ENCODE measurements at regions not wholly inside any gene's neighbourhood (a gene's known extent, or its start where the extent isn't known, plus 50 kb on each side); places are given as distances from the start of the nearest gene placed in this dataset.

GRCh38 chr7:22657479-22657878 is 69.5 kb upstream of the IL6 start:
- DNase-seq (ENCODE audit: low read depth in 2 of 2): no peak

DNA sequence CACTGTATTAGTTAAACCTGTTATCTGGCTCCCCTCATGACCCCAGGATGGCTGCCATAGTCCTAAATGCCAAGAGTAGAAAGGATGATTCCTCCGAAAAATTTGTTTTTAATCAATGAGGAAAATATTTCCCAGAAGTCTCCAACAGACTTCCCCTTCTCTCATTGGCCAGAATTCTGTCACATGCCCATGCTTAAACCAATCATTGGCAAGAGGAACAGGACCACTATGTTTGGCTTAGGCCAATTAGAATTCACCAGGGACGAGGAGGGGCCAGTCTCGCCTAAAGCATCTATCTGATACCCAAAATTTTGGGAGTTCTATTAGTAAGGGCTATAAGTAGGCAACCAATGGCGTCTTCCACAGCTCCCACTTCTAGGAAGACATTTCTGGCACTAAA is 71.2 kb upstream of the IL6 start:
- no peak for DNase-seq (ENCODE audit: low read depth in 2 of 2)

DNA sequence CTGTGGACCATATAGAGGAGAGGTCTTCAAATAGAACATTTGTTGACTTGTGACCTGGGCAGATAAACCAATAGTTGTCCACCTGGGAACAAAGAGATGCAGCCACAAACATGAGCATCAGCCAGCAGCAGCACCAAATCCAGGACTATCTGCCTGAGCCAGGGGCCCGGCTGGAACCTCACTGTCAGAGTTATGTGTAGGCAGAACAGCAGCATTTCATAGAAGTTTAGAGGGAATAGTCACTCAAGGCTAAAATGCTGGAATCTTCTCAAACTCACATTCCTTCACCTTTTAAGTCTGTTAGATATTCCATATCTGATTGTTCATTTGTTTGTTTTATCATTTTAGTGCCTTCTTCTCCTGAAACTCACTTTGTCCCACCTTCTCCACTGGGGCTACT is 72.2 kb upstream of the IL6 start:
- DNase-seq (ENCODE audit: low read depth in 2 of 2): no peak

GRCh38 chr7:22653951-22654350 is 73.0 kb upstream of the IL6 start:
- DNase-seq (ENCODE audit: low read depth in 2 of 2): no peak

- no peak for DNase-seq (ENCODE audit: low read depth in 2 of 2)
Measured at GRCh38 chr7:22651534-22652243, 75.3 kb upstream of the IL6 start.

DNA sequence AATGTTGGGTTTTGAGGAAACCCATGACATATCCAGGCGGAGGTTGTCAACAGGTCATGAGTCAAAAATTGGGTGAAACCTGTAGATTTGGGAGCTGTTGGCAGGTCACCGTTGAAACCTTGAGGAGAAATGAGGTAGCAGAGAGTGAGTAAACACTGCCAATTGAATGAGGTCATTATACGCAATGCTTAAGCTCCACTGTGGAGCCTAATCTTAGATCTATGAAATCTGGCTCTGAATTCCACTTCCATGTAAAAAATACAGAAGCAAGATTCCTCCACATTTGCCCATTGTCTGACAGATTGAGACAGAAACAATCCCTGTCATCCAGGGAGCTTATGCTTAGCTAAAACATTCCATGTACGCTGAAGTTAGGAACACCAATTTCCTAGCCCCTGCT is 76.0 kb upstream of the IL6 start:
- no peak for DNase-seq (ENCODE audit: low read depth in 2 of 2)

GRCh38 chr7:22649686-22650085 is 77.3 kb upstream of the IL6 start:
- DNase-seq (ENCODE audit: low read depth in 2 of 2): no peak

- DNase-seq (ENCODE audit: low read depth in 2 of 2): no peak
Measured at GRCh38 chr7:22647451-22648257, 79.3 kb upstream of the IL6 start.

DNA sequence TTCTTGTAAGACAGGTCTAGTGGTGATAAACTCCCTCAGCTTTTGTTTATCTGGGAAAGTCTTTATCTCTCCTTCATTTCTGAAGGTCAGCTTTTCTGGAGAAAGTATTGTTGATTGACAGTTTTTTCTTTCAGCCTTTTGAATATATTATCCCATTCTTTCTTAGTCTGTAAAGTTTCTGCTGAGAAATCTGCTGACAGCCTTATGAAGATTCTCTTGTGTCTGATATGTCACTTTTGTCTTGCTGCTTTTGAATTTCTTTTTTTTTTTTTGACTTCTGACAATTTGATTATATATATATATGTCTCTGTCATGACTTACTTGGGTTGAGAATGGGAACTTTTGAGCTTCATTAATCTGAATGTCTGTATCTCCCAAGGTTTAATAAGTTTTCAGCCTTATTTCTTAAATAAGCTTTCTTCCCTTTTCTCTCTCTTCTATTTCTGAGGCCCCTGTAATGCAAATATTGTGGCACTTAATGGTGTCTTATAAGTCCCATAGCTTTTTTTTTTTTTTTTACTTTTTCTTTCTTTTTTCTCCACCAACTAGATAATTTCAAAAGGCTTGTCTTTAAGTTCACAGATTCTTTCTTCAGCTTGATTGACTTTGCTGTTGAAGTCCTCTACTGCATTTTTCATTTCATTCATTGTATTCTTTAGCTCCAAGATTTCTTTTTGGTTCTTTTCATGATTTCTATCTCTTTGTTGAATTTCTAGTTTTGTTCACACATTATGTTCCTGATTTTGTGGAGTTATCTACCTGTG is 81.4 kb upstream of the IL6 start:
- DNase-seq (ENCODE audit: low read depth in 2 of 2): no peak

GRCh38 chr7:22642454-22642853 is 84.5 kb upstream of the IL6 start:
- no peak for DNase-seq (ENCODE audit: low read depth in 2 of 2)

GRCh38 chr7:22640269-22640668 is 86.7 kb upstream of the IL6 start:
- DNase-seq (ENCODE audit: low read depth in 2 of 2): no peak

DNA sequence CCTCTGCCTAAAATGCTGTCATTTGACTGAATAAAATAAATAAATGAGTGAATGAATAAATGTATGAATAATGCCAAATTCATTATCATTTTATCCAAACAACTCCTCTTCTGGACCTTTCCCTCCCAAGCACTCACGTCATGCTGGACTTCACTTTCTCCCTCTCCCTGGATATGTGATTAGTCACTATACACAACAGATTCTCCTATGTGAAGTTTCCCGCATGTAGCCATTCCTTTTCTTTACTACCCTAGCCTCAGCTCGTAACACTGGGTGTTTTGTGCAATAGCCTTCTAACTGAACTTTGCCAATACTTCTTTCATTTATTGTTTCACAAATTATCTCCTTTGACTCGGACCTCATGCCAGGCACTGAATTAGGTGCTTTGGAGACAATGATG is 87.6 kb upstream of the IL6 start:
- DNase-seq (ENCODE audit: low read depth in 2 of 2): no peak

GRCh38 chr7:22635349-22635748 is 91.7 kb upstream of the IL6 start:
- DNase-seq (ENCODE audit: low read depth in 2 of 2): no peak

DNA sequence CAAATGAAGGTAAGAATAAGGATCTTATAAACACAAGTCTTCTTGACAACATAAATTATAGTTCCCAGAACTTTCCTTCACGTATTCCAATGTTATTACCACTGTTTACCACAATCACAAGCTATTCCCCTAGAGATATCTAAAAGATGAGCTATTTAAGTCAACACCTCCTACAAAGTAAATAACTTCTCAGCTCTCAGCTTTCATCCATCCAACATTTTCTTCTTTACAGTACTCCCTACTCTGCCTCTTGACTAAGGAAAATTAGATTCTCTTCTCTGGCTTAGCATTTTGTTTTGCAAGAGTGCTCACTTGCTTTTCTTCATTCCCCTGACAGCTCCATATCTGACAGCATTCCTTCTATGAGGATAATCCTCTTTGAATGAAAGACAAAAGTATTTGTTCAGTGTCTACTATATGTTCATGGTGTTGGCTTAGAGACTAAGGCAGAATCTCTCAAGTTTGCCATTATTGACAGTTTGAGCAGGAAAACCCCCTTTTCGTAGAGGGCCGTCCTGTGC is 93.0 kb upstream of the IL6 start:
- DNase-seq (ENCODE audit: low read depth in 2 of 2): no peak

- no peak for DNase-seq (ENCODE audit: low read depth in 2 of 2)
Measured at GRCh38 chr7:22633286-22633953, 93.6 kb upstream of the IL6 start.

- DNase-seq (ENCODE audit: low read depth in 2 of 2): no peak
Measured at GRCh38 chr7:22632674-22633073, 94.3 kb upstream of the IL6 start.

GRCh38 chr7:22631730-22632129 is 95.3 kb upstream of the IL6 start:
- no peak for DNase-seq (ENCODE audit: low read depth in 2 of 2)

GRCh38 chr7:22630069-22630468 is 96.9 kb upstream of the IL6 start:
- DNase-seq (ENCODE audit: low read depth in 2 of 2): no peak

DNA sequence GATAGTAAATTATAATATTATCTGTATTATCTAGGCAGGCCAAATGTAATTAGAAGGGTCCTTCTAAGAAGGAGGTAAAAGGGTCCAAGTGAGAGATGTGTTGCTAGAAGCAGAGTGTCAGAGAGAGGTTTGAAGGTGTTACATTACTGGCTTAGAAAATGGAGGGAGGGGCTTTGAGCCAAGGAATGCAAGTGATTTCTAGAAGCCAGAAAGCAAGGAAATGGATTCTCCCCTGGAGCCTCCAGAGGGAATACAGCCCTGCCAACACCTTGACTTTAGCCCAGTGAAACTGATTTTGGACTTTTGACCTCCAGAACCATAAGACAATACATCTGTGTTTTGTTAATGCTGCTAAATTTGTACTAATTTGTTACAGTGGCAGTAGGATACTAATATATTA is 97.9 kb upstream of the IL6 start:
- no peak for DNase-seq (ENCODE audit: low read depth in 2 of 2)

GRCh38 chr7:22628112-22628511 is 98.9 kb upstream of the IL6 start:
- no peak for DNase-seq (ENCODE audit: low read depth in 2 of 2)

GRCh38 chr7:22627136-22627535 is 99.9 kb upstream of the IL6 start:
- DNase-seq (ENCODE audit: low read depth in 2 of 2): no peak

DNA sequence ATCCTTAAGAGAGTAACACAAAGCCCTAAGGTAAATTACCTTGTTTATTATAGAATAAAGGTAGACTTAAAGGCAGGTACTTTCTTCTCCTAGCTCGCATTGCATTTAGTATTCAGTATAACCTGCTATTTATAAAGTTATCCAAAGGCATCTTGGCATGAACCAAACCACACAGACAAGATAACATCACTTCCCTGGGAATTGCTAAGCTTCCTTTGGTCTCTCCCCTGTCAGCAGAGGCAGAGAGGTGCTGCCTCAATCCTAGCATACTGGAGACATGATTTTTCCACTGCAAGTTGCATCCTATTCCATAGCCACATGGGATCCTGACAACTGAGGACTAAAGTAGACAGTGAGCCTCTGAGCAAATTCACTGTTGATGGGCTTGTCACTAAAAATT is 101.7 kb upstream of the IL6 start:
- DNase-seq (ENCODE audit: low read depth in 2 of 2): no peak

All from stimulated activated CD8-positive, alpha-beta memory T cell treated with anti-CD3 and anti-CD28 coated beads, Interleukin-2, amount 100 ng/mL, for 1 hour (primary cell).